NB4 (cell line): ENCODE measurements at regions not wholly inside any gene's neighbourhood (a gene's known extent, or its start where the extent isn't known, plus 50 kb on each side); places are given as distances from the start of the nearest gene placed in this dataset.

Source experiments
- POLR2A ChIP-seq: IDR thresholded peaks from 2 replicates; pipeline ENCODE4 v1.6.1; 2011; ENCODE audit warnings: mild to moderate bottlenecking; ENCODE audit not compliant: insufficient read length; ENCODE audit errors: extremely low read depth
- TF ChIP-seq, protein P1 (sequence below): IDR thresholded peaks from one replicate; pipeline ENCODE4 v1.5.1; 2012; ENCODE audit warnings: low read depth, low read length
- TF ChIP-seq, protein P2 (sequence below): IDR thresholded peaks from 2 replicates; pipeline ENCODE4 v1.6.1; 2011; ENCODE audit warnings: low read depth, low read length

DNA sequence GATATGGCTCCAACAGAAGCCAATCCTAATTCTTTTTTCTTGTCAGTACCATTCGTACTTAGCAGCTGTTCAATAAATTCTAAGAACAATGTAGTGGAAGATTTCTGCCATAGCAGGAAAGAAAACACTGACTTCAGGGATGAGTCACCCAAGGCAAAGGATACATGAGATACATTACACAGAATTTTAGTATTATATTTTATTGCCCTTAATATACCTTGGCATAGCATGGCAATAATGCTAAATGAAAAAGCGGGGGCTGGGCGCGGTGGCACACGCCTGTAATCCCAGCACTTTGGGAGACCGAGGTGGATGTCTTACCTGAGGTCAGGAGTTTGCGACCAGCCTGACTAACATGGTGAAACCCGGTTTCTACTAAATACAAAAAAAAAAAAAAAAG, 619.1 kb upstream of the DAB2 start:
- no peak for TF ChIP-seq POLR2A
- TF ChIP-seq, protein P1, sequence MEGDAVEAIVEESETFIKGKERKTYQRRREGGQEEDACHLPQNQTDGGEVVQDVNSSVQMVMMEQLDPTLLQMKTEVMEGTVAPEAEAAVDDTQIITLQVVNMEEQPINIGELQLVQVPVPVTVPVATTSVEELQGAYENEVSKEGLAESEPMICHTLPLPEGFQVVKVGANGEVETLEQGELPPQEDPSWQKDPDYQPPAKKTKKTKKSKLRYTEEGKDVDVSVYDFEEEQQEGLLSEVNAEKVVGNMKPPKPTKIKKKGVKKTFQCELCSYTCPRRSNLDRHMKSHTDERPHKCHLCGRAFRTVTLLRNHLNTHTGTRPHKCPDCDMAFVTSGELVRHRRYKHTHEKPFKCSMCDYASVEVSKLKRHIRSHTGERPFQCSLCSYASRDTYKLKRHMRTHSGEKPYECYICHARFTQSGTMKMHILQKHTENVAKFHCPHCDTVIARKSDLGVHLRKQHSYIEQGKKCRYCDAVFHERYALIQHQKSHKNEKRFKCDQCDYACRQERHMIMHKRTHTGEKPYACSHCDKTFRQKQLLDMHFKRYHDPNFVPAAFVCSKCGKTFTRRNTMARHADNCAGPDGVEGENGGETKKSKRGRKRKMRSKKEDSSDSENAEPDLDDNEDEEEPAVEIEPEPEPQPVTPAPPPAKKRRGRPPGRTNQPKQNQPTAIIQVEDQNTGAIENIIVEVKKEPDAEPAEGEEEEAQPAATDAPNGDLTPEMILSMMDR: no peak
- TF ChIP-seq, protein P2, sequence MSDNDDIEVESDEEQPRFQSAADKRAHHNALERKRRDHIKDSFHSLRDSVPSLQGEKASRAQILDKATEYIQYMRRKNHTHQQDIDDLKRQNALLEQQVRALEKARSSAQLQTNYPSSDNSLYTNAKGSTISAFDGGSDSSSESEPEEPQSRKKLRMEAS: no peak
